GM19467 (cell line): ENCODE measurements at regions not wholly inside any gene's neighbourhood (a gene's known extent, or its start where the extent isn't known, plus 50 kb on each side); places are given as distances from the start of the nearest gene placed in this dataset.
"Not testable (repeated sequence)": the region's sequence is repeated elsewhere in the genome, so short reads cannot be mapped to it uniquely, and the experiment has no call there.

Source experiments
- ATAC-seq: cut with Tn5 transposase; IDR thresholded peaks from one replicate; pipeline ENCODE4 v1.9.1; 2021; ENCODE audit warnings: mild to moderate bottlenecking, moderate library complexity; ENCODE audit not compliant: unreplicated experiment

DNA sequence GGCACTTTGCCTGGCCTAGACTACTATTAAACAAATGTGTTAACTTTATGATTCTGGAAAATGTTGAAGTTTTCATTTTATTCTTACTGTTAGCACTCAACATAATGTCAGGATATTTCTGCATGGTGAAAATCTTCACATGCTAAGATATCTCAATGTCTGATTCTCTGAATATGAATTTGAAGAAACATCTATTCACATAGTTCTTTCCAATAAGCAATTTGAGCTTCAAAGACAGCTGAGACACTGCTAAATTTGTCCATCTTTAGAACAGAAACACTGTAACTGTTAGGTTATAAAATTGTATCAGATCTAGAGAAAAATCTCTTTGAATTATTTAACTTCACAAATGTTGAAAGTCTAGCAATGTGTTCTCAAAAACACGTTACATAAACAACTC lies 970.2 kb downstream of the PLOD2 start:
- no peak for ATAC-seq

DNA sequence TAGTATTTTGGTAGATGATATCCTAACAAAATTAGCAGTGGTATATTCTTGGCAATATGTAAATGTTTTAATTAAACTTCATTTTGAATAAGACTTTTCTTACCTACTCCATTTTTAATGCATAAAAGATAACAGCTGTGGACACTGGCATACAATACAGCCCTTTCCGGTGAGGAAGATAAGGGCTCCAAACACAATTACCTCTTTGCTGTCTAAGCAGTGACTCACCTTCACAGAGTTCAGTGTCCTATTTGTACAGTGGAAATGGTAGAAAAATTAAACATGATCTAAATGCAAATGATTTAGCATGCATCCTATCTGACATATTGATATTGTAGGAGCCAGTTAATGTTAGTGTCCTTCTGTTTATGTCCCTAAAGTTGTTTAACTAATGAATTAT lies 969.4 kb downstream of the PLOD2 start:
- no peak for ATAC-seq

DNA sequence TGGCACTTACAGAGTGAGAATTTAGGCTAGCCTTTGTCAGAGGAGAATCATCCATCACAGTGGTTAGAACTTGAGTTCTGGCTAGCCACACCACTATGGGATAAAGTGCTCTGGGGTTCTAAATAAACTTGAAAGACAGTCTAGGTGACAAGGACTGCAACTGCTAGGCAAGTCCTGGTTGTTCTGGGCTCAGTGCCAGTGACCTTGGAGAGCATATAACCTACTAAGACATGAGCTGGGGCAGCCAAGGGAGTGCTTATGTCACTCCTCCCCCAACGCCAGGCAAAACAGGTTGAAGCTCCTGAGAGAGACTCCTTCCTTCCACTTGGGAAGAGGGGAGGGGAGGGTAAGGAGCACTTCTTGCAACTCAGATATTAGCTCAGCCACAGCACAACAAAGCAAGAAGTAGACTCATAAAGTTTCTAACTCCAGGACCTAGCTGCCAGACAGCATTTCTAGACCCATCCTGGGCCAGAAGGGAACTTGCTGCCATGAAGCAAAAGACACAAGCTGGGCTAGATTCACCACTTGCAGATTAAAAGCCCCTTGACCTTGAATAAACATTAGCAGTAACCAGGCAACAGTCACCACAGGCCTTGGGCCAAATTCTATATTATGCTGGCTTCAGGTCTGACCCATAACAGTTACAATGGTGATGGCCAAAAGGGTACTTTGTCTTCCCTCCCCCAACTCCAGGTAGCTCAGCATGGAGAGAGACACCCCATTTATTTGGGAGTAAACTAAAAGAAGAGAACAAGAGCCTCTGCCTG lies 963.7 kb downstream of the PLOD2 start:
- ATAC-seq, result no peak

DNA sequence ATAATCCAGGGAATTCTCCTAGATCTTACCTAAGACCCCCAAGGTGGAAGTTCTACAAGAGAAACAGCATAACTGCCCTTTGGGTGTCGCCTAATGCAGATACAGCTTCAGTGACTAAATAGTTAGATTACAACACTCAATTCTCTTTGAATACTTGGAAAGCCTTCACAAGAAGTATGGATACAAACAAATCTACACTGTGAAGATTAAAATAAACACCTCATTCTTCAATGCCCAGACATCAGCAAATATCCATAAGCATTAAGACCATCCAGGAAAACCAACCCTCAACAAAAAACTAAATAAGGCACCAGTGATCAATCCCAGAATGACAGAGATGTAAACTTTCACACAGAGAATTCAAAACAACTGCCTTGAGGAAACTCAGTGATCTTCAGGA lies 963.2 kb downstream of the PLOD2 start:
- no peak for ATAC-seq

DNA sequence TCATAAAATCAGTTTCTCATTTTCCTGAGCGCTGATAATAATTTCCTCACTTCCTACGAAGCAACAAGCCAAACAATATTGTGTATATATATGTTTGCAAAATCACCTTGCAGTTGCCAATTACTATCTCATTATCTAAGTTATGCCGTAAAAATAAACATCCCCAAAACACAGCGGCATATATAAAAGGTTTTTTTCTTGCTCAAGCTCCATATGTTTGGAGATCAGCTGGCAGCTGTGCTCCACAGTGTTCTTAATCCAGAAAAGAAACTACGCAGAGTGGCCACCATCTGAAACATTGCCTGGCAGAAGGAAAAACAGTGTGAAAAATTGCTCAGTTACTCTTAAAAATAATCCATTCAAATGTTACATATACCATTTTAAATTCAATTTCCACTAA lies 951.4 kb downstream of the PLOD2 start:
- no peak for ATAC-seq

DNA sequence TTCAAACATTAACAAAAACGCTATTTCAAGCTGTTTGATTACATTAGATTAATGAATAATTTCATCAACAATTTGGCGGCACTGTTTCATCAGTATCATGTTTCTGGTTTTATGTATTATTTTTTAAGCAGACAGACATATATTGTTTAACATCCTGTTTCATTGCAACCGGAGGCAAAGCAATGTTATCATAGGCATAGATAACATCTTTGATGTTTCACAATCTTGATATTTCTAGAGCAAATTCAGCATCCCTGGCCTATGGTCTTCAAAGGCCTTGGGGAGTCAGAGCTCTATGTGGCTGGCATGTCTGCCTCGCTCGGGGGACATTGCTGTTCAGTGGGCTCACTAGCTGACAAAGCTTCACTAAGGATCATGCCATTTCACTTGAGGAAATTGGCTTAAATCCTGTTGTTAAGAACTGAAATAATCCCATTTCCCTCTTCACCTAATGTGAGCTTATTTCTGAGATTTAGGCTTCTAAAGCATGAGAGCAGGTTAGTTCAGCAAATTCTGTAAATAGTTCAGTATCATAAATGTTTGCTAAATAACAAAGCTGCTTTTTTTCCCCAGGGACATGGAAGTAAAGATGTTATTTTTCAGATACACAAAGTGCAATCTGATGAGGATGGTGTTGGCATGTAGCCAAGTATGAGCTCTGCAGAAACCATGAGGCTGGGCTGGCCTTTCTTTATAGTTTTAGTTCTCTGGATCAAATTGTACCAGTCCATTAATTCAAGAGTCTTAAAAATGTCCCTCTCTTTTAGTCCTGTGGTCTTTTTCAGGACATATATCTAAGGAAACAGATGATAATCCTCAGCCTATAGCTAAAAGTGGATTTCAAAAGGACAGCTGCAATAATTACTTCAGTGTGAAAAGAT lies 941.4 kb downstream of the PLOD2 start:
- ATAC-seq, result no peak

DNA sequence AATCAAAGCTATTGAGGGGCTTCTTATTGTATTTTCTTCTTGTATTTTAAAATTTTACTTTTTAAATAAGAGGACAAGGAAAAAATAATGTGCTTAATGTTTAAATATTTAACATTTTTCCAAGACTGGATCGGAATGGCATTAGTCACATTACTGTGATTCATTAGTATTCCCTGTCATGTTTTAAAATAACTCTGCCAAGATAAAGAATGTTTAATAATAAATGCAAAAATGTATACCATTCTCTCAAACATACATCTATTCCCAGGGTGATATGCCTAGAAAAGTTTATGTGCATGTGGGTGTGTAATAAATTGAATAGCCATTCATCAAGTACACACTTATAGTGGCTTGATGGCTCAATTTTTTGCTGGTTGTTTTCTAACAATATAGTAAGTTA lies 936.1 kb downstream of the PLOD2 start:
- ATAC-seq, result no peak

DNA sequence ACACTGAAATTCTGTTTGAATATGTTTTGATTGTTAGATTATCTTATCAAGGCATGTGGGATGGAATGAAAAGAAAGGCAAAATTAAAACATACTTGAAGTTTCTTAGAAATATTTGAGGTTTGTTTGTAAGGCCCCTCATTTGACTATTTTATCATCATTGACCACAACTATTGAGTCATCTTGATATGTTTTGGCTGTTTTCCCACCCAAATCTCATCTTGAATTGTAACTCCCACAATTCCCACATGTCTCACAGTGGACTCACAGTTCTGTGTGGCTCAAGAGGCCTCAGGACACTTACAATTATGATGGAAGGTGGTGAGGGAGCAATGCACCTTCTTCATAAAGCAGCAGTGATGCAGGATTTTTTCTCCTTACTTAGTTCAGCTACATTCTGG lies 917.1 kb downstream of the PLOD2 start:
- no peak for ATAC-seq

DNA sequence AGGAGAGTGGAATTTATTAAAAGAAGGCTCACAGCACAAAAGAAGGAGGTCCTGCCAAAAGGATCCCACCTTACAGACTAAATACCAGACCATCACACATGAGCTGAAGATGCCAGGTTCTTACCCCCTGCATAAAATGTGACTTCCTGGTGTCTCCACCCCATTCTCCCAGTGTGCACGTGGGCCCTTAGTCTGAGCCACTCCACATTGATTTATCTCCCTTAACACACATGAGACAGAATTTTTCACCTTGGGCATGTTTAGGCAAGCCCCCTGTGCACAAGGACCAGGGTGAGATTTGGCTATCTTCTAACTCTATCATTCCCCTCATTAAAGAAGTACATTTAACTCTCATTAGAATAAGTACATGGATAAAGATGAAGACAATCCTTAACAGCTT lies 916.7 kb downstream of the PLOD2 start:
- no peak for ATAC-seq

DNA sequence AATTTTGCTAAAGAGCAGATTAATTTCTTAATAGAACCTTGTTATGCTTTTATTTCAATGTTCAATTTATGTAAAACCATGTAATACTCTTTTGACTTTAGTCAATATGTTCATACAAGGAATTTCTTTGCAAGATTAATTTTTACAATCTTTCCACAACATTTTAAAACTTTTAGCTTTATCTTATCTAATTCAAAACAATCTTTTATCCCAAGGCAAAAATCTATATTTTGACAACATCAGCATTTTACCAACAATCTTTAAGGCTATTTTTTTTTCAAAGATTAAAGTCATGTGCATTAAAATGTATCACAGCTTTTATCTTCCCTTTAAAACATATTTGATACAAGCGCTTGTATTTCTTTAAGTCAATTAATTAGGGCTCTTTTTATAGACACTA lies 914.7 kb downstream of the PLOD2 start:
- ATAC-seq, result no peak

DNA sequence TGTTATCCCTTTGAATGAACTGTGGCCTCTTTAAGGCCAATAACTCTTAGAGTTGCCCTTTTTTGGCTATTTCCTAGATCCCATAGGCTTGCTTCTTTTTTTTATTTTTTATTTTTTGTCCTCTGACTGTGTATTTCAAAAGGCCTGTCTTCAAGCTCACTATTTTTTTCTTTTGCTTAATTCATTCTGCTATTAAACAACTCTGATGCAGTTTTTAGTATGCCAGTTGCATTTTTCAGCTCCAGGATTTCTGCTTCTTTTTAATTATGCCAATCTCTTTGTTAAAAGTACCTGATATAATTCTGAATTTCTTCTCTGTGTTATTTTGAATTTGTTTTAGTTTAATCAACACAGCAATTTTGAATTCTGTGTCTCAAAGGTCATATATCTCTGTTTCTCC lies 912.1 kb downstream of the PLOD2 start:
- no peak for ATAC-seq

DNA sequence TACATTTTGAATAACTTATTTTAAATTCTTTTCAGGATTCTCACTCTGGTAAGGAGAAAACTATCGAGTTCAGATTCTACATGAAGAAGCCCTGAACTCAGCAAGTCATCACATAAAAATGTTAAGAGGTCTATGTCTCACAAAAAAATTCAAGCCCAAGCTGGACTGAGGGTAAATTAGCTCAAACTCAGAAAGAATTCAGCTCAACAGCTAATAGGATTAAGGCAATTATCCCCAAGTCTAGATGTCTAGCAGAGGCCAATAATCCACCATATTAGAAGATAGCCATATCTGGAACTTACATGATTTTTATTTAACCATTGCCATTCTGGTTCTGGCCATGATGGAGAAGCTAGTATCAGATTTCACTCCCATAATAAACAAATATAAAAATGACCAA lies 909.7 kb downstream of the PLOD2 start:
- ATAC-seq, result no peak

DNA sequence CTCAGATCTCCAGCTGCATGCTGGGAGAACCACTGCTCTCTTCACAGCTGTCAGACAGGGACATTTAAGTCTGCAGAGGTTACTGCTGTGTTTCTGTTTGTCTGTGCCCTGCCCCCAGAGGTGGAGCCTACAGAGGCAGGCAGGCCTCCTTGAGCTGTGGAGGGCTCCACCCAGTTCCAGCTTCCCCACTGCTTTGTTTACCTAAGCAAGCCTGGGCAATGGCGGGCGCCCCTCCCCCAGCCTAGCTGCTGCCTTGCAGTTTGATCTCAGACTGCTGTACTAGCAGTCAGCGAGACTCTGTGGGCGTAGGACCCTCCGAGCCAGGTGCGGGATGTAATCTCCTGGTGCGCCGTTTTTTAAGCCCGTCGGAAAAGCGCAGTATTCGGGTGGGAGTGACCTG lies 903.0 kb downstream of the PLOD2 start:
- ATAC-seq, result not testable (repeated sequence)

DNA sequence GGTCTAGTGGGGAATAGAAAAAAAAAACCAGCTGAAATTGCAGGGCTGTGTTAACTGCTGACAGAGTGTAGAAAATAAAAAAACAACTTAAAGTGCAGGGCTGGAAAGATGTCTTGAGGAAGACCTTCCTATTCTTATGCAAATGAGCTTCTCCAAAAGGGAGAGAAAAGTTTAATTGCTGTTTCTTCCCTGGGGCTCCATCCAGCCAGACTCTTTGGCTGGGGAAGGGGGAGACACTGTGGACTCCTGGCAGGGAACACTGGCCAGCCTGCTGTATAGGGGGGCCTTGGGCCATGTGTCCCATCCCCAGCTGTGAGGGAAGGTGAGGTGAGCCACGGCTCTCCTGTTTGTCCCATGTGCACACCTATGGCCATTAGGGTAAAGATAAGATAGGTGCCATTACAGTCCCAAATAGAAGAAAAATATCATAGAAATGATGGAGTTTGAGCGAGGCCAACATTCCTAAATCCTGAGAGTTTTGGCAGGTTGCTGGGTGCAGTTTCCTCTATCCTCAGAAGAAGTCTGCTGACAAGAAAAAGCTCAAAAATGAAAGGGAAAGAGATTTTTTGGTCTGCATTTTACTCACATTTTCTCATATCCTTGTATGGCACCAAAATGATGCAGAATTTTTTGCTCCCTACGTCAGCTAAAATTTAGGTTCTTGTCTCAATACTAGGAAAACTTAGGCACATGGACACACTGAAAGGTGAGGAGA lies 901.7 kb downstream of the PLOD2 start:
- no peak for ATAC-seq

DNA sequence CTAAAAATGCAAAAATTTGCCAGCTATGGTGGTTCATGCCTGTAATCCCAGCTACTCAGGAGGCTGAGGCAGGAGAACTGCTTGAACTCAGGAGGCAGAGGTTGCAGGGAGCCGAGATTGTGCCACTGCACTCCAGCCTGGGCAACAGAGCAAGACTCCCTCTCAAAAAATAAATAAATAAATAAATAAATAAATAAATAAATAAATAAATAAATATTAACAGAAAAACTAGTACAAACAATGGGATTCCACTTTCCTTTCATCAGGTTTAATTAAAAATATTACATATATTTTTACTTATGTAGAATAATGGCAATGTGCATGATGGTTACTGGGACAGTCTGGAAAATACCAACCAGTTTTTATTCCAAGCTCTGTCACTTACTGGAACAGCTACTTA lies 897.5 kb downstream of the PLOD2 start:
- ATAC-seq, result not testable (repeated sequence)

DNA sequence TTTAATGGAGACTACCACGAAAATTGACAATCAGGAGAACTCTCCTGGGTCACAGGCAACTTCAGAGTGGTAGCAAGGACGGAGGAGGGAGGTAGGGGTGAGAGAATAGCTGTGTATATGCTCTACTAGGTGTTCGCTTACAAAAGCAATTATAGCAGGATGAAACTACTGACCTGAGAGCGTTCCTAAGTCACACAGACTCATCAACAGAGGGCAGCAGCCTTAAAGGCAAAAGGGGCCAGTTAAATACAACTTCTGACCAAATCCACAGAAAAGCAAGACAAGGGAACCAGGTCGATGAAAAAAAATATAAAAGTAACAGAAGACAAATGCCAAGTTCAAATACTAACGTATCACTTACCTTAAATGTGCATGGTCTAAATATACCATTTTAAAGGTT lies 894.6 kb downstream of the PLOD2 start:
- ATAC-seq, result no peak

DNA sequence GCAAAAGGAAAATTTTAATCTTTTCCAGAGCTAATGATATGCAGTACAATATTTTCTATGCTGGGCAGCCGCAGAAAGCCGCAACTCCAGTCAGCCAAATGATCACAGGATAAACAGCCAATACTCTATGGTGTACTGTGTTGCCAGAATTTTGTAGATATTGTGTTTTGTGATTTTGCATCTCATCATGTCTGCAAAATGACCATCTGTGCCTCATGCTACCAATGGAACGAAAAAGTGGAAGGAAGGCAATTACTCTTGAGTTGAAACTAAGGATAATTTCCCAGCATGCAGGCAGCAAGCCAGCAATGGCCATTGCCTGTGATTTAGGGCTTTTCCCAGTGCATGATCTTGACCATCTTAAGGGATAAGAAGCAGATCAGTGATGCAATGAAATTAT lies 891.9 kb downstream of the PLOD2 start:
- ATAC-seq, result no peak

DNA sequence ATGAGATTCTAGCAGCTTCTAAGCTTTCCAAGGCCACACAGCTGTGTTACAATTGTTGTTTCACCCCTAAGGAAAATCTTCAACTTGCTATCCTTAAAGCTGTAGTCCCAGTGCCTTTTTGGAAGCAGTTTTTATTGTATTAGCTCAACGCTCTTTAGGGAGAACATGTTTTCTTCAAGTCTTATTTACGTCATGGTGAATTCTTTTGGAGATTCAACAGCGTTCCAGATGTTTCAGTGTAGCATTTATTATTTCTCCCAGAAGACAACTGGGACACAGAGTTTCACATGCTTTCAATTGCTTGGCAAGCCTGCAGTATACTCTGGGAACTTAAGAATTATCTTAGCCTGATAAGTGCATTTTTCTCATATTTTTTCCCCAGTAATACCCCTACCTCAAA lies 888.3 kb downstream of the PLOD2 start:
- no peak for ATAC-seq

DNA sequence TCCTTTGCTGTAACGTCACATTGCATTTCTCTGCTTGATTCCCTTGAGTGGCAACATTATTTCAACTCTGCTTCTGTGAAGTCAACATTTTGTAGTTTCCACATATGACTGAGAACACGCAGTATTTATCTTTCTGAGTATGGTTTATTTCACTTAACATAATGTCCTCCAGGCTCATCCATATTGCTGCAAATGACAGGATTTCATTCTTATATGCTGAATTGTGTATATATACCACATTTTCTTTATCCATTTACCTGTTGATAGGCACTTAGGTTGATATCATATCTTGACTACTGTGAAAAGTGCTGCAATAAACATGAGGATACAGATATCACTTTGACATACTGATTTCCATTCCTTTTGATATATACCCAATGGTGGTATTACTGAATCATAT lies 878.5 kb downstream of the PLOD2 start:
- ATAC-seq, result no peak

DNA sequence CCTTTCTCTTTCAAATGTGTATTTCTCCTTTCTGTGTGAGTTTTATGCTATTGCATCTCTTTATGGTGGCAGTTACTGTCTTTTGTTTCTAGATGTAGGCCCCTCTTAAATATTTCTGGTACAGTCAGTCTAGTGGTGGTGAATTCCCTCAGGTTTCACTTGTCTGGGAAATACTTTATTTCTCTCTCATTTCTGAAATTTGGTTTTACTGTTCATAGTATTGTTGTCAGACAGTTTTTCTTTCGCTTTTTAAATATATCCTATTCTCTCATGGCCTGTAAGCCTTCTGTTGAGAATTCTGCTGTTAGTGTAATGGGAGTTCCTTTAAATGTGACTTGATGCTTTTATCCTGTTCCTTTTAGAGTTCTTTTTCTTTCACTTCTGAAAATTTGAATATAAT lies 874.0 kb downstream of the PLOD2 start:
- no peak for ATAC-seq

DNA sequence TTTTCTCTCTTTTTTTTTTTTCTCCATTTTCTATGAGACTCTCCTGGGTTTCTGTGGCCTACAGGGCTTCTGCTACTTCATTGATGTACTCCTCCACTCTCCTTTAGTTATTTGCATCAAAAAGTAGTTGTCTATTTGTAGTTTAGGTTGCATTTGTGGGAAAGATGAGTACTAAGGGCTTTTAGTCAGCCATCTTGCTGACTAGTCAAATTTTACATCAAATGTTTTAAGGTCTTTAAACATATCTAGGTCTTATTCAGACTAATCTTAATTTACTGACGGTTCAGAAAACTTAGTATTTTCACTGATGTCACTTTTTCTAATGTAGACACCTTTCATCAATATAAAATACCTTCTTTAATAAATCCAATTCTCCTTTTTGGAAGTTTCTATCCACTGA lies 871.0 kb downstream of the PLOD2 start:
- no peak for ATAC-seq

DNA sequence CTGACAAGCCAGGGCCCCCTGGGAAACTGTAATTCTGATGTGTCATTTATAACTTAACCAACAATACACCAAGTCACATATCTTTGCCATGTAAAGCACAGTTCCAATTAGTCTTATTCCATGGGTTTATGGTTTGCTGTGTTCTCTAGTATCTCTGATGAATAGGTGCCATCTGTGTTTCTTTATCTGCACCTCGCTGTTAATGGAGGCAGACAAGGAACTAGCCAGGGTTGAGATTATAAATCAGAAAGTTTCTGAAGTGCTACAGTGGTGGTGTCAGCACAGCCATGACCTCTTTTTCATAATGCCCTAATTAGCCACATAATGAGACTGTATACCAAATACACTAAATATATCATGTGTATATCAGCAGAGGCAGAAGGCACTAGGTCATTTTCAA lies 866.4 kb downstream of the PLOD2 start:
- no peak for ATAC-seq
